HG02884 (cell line): ENCODE measurements at regions not wholly inside any gene's neighbourhood (a gene's known extent, or its start where the extent isn't known, plus 50 kb on each side); places are given as distances from the start of the nearest gene placed in this dataset.

ENCODE experiments used
- ATAC-seq: cut with Tn5 transposase; IDR thresholded peaks from one replicate; pipeline ENCODE4 v1.9.1; 2021; ENCODE audit warnings: mild to moderate bottlenecking, moderate library complexity; ENCODE audit not compliant: unreplicated experiment

GRCh38 chr18:78168526-78168925 lies 811.1 kb upstream of the SALL3 start:
- no peak for ATAC-seq

- ATAC-seq: no peak
Measured at GRCh38 chr18:78169174-78169864, 810.3 kb upstream of the SALL3 start.

GRCh38 chr18:78171954-78172353 lies 807.7 kb upstream of the SALL3 start:
- ATAC-seq: no peak

- ATAC-seq: no peak
Measured at GRCh38 chr18:78174737-78175136, 804.9 kb upstream of the SALL3 start.

GRCh38 chr18:78178812-78179211 lies 800.8 kb upstream of the SALL3 start:
- no peak for ATAC-seq

GRCh38 chr18:78180741-78181140 lies 798.9 kb upstream of the SALL3 start:
- no peak for ATAC-seq

- ATAC-seq: no peak
Measured at GRCh38 chr18:78183815-78184214, 795.8 kb upstream of the SALL3 start.

- no peak for ATAC-seq
Measured at GRCh38 chr18:78191276-78191675, 788.3 kb upstream of the SALL3 start.

GRCh38 chr18:78192054-78192453 lies 787.6 kb upstream of the SALL3 start:
- ATAC-seq: no peak

- ATAC-seq: no peak
Measured at GRCh38 chr18:78196280-78196679, 783.3 kb upstream of the SALL3 start.

GRCh38 chr18:78199002-78199401 lies 780.6 kb upstream of the SALL3 start:
- ATAC-seq: no peak

- ATAC-seq: no peak
Measured at GRCh38 chr18:78199611-78200010, 780.0 kb upstream of the SALL3 start.

- no peak for ATAC-seq
Measured at GRCh38 chr18:78207942-78208341, 771.7 kb upstream of the SALL3 start.

GRCh38 chr18:78208461-78208860 lies 771.2 kb upstream of the SALL3 start:
- ATAC-seq: no peak

- ATAC-seq: no peak
Measured at GRCh38 chr18:78213361-78213994, 766.1 kb upstream of the SALL3 start.

- no peak for ATAC-seq
Measured at GRCh38 chr18:78221496-78221895, 758.1 kb upstream of the SALL3 start.

- ATAC-seq: no peak
Measured at GRCh38 chr18:78228974-78229373, 750.6 kb upstream of the SALL3 start.

GRCh38 chr18:78230911-78231310 lies 748.7 kb upstream of the SALL3 start:
- ATAC-seq: no peak

GRCh38 chr18:78232196-78232595 lies 747.4 kb upstream of the SALL3 start:
- no peak for ATAC-seq

- ATAC-seq: no peak
Measured at GRCh38 chr18:78237864-78238263, 741.8 kb upstream of the SALL3 start.

- no peak for ATAC-seq
Measured at GRCh38 chr18:78238404-78239089, 741.1 kb upstream of the SALL3 start.

- no peak for ATAC-seq
Measured at GRCh38 chr18:78239090-78239457, 740.5 kb upstream of the SALL3 start.
